Neural progenitor cell (in vitro differentiated cells): ENCODE measurements at regions not wholly inside any gene's neighbourhood (a gene's known extent, or its start where the extent isn't known, plus 50 kb on each side); places are given as distances from the start of the nearest gene placed in this dataset.

Source experiments
- CTCF ChIP-seq: fragments of 200-600 bp; sonication (generic); IDR thresholded peaks from 2 replicates; pipeline ENCODE4 v1.5.1; 2017; ENCODE audit warnings: antibody characterized with exemption, mild to moderate bottlenecking
- EZH2 ChIP-seq: fragments of 200-600 bp; sonication (generic); IDR thresholded peaks from 2 replicates; pipeline ENCODE4 v1.6.1; 2017; ENCODE audit warnings: antibody characterized with exemption, mild to moderate bottlenecking, moderate library complexity
- EZH2phosphoT487 ChIP-seq: fragments of 200-600 bp; sonication (generic); IDR thresholded peaks from 2 replicates; pipeline ENCODE4 v1.6.1; 2017; ENCODE audit warnings: antibody characterized with exemption

GRCh38 chr5:3155717-3156116, 404.2 kb upstream of the IRX2 start:
- TF ChIP-seq CTCF (no peak), EZH2phosphoT487 (no peak), EZH2 (no peak)
